H1 (cell line): ENCODE measurements at regions not wholly inside any gene's neighbourhood (a gene's known extent, or its start where the extent isn't known, plus 50 kb on each side); places are given as distances from the start of the nearest gene placed in this dataset.
A peak's percentile ranks its signal among the peaks of the same experiment; 100 is the strongest.

Source experiments
- ATF2 ChIP-seq: IDR thresholded peaks from 2 replicates; pipeline ENCODE4 v1.6.1; 2012; ENCODE audit warnings: low read length, inconsistent platforms
- ATF3 ChIP-seq: IDR thresholded peaks from 2 replicates; pipeline ENCODE4 v1.6.1; 2011; ENCODE audit warnings: low read depth, mild to moderate bottlenecking, low read length; ENCODE audit not compliant: insufficient read depth
- BRCA1 ChIP-seq: IDR thresholded peaks from 2 replicates; pipeline ENCODE4 v1.6.1; 2012; ENCODE audit warnings: low read depth, low read length, improper control_type of control experiment
- CTCF ChIP-seq, 3 experiments: IDR thresholded peaks; 1 replicate in 2 of 3; 2 replicates in 1 of 3; pipeline versions ENCODE4 v1.5.1 to v1.6.1; 2011; ENCODE audit warnings: low read length in 3 of 3, mild to moderate bottlenecking in 3 of 3, inconsistent platforms in 2 of 3, low read depth in 1 of 3, moderate library complexity in 1 of 3; ENCODE audit not compliant: insufficient read depth in 1 of 3; ENCODE audit errors: control extremely low read depth in 1 of 3
- EP300 ChIP-seq, 2 experiments: IDR thresholded peaks; 1 replicate in 1 of 2; 2 replicates in 1 of 2; pipeline ENCODE4 v1.6.1; 2011 to 2012; ENCODE audit warnings: low read depth in 2 of 2, low read length in 2 of 2, mild to moderate bottlenecking in 2 of 2, borderline replicate concordance in 1 of 2, inconsistent platforms in 1 of 2, moderate library complexity in 1 of 2
- EZH2 ChIP-seq: fragments of 200-600 bp; sonication (generic); IDR thresholded peaks from 2 replicates; pipeline ENCODE4 v1.7.1; 2012; ENCODE audit warnings: low read depth, mild to moderate bottlenecking, moderate library complexity, low read length, inconsistent platforms; ENCODE audit not compliant: severe bottlenecking
- FOSL1 ChIP-seq: IDR thresholded peaks from 2 replicates; pipeline ENCODE4 v1.6.1; 2011; ENCODE audit warnings: mild to moderate bottlenecking, low read depth, low read length, moderate library complexity; ENCODE audit not compliant: insufficient read depth
- HDAC2 ChIP-seq, 2 experiments: fragments of 300-600 bp in 1 of 2; sonication (generic) in 1 of 2; IDR thresholded peaks; 2 replicates each; pipeline ENCODE4 v1.6.1; 2011 to 2012; ENCODE audit warnings: low read depth in 2 of 2, low read length in 2 of 2, mild to moderate bottlenecking in 2 of 2, moderate library complexity in 2 of 2, borderline replicate concordance in 1 of 2, inconsistent platforms in 1 of 2
- KDM5A ChIP-seq: fragments of 200-600 bp; IDR thresholded peaks from 2 replicates; pipeline ENCODE4 v1.7.1; 2012; ENCODE audit warnings: mild to moderate bottlenecking, low read length, inconsistent platforms, mixed read lengths
- NANOG ChIP-seq: IDR thresholded peaks from 2 replicates; pipeline ENCODE4 v1.6.1; 2011; ENCODE audit warnings: low read length, low read depth, mild to moderate bottlenecking, inconsistent platforms; ENCODE audit not compliant: insufficient read depth, poor library complexity, severe bottlenecking
- POLR2A ChIP-seq, 2 experiments: IDR thresholded peaks; 1 replicate in 1 of 2; 2 replicates in 1 of 2; pipeline ENCODE4 v1.6.1; 2011; ENCODE audit warnings: low read depth in 2 of 2, low read length in 2 of 2, mild to moderate bottlenecking in 2 of 2; ENCODE audit errors: control extremely low read depth in 1 of 2
- POLR2AphosphoS5 ChIP-seq: IDR thresholded peaks from 2 replicates; pipeline ENCODE4 v1.6.1; 2011; ENCODE audit warnings: low read depth, low read length
- RAD21 ChIP-seq, 2 experiments: IDR thresholded peaks in 1 of 2; conservative IDR thresholded peaks in 1 of 2; 2 replicates each; pipeline ENCODE4 v1.6.1; 2011; ENCODE audit warnings: low read depth in 2 of 2, low read length in 2 of 2, improper control_type of control experiment in 1 of 2, inconsistent platforms in 1 of 2, mild to moderate bottlenecking in 1 of 2, moderate library complexity in 1 of 2
- YY1 ChIP-seq: IDR thresholded peaks from 2 replicates; pipeline ENCODE4 v1.6.1; 2011; ENCODE audit warnings: low read depth, mild to moderate bottlenecking, low read length

- peak; percentile 14 to 22; a peak in 2 of 4 replicates for TF ChIP-seq RAD21 (IDR thresholded peaks at IDR 0.05 in 1 of 2, conservative IDR thresholded peaks at IDR 0.05 in 1 of 2; ENCODE audit: low read depth in 2 of 2, low read length in 2 of 2)
- no peak for TF ChIP-seq KDM5A
- no peak for TF ChIP-seq EZH2
- no peak for TF ChIP-seq NANOG
- TF ChIP-seq HDAC2 (IDR thresholded peaks at IDR 0.05; ENCODE audit: borderline replicate concordance in 1 of 2, low read depth in 2 of 2, low read length in 2 of 2) = peak in 1 of 2 experiments; percentile 74; a peak in 1 of 4 replicates
- TF ChIP-seq POLR2A (IDR thresholded peaks at IDR 0.05; ENCODE audit: control extremely low read depth in 1 of 2, low read depth in 2 of 2, low read length in 2 of 2) = no peak
- TF ChIP-seq CTCF (IDR thresholded peaks at IDR 0.05; ENCODE audit: control extremely low read depth in 1 of 3, insufficient read depth in 1 of 3, low read depth in 1 of 3, low read length in 3 of 3) = no peak
- no peak for TF ChIP-seq ATF2
- no peak for TF ChIP-seq POLR2AphosphoS5
- TF ChIP-seq EP300 (IDR thresholded peaks at IDR 0.05; ENCODE audit: borderline replicate concordance in 1 of 2, low read depth in 2 of 2, low read length in 2 of 2) = no peak
- no peak for TF ChIP-seq ATF3
- TF ChIP-seq YY1 = 0 out of 2 replicates have a peak, but pooled peaks have one; percentile 26
- no peak for TF ChIP-seq FOSL1
- TF ChIP-seq BRCA1 = no peak
Observed at GRCh38 chr6:40330301-40330721, 256.9 kb downstream of the LRFN2 start.
